HG03097 (cell line): ENCODE measurements at regions not wholly inside any gene's neighbourhood (a gene's known extent, or its start where the extent isn't known, plus 50 kb on each side); places are given as distances from the start of the nearest gene placed in this dataset.
A peak's percentile ranks its signal among the peaks of the same experiment; 100 is the strongest.
"Not testable (repeated sequence)": the region's sequence is repeated elsewhere in the genome, so short reads cannot be mapped to it uniquely, and the experiment has no call there.

Experiments used
- ATAC-seq: cut with Tn5 transposase; IDR thresholded peaks from one replicate; pipeline ENCODE4 v1.9.1; 2021; ENCODE audit not compliant: unreplicated experiment, low FRiP score

DNA sequence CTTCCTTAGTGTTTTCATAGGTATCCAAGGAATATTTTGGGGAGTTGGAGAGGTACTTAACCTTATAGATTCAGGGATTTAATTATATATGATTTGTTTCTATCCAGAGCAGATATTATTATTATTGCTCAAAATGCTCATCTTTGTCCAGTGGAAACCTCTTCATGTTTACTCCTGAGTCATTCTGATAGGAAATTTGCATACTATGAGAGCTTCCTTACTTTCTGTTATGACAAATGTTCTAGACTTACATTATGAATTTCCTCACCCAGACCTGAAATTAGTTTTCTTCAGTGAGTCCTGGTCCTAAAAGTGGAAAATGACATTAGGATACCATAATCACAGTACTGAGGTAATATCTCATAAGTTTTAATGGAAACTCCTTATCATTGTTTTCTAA, 57.5 kb upstream of the PLPPR5 start:
- ATAC-seq: no peak

DNA sequence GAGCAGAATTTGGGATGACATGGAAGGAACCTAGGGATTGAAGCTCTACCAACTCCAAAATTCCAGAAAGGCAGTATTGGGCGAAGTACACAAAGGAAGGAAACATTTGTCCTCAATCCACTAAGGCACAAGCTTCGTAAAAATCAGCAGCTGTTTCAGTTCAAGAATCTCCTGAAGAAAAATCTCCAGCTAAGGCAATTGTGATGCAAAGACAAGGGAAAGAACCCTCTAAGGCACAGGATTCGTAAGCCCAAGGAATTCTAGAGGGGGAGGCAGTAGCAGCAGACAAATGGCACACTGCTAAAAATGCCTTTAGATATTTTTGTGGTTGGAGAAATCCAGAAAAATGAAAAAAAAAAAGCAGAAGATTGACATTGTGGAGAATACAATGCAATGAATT, 64.5 kb upstream of the PLPPR5 start:
- no peak for ATAC-seq

DNA sequence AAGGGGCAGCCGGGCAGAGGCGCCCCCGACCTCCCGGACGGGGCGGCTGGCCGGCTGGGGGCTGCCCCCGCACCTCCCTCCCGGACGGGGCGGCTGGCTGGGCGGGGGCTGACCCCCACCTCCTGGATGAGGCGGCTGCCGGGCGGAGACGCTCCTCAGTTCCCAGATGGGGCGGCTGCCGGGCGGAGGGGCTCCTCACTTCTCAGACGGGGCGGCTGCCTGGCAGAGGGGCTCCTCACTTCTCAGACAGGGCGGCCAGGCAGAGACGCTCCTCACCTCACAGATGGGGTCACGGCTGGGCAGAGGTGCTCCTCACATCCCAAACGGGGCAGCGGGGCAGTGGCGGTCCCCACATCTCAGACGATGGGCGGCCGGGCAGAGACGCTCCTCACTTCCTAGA, 73.9 kb upstream of the PLPPR5 start:
- ATAC-seq: not testable (repeated sequence)

DNA sequence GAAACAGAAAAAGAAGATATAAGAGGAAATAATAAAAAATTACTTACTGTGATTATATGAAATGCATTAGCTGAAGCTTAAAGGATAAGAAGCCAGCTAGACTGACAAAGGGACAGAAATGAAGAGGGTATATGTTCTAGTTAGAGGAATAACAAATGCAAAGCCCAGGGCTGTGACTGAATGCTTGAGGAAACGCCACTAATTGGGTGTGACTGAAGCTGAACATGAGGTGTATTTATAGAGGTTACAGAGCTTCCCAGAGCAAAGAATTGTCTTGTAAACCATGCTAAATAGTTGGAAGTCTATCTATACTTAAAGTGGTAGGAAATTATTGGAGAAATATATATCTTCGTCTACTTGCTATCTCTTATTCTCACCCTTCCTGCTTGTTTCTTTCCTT, 77.7 kb upstream of the PLPPR5 start:
- ATAC-seq: no peak

DNA sequence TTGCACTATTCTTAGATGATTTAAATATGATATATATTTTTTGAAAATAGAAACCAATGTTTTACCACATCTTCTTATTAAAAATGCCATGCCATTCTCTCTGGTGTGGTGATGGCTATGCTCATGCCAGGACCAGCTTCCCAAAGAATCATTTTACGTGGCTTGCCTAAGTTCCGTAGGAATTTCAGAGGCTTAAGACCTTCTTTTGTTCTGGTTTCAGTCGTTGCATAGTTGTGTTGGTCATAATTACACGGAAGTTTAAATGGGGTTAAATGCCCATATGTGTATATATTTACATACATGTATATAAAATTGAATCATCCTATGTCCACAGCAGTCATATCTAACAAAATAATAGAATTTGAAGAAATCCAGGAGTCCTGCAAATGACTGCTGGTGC, 78.7 kb upstream of the PLPPR5 start:
- no peak for ATAC-seq

DNA sequence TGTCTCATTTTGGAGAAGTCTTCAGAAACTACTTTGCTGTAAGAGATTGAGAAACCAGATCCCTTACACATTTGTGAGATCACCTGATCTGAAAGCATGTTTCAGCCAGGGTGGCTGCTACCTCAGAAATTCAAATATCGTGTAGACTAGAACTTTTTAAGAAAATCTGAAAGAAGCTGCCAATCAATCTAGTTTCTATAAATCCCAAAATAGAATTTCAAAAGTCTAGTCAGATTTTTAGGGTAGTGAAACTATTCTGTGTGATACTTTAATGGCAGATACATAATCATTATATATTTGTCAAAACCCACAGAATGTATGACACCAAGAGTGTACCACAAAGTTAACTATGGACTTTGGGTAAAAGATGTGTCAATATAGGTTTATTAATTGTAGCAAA, 79.9 kb upstream of the PLPPR5 start:
- ATAC-seq: peak; percentile 76

DNA sequence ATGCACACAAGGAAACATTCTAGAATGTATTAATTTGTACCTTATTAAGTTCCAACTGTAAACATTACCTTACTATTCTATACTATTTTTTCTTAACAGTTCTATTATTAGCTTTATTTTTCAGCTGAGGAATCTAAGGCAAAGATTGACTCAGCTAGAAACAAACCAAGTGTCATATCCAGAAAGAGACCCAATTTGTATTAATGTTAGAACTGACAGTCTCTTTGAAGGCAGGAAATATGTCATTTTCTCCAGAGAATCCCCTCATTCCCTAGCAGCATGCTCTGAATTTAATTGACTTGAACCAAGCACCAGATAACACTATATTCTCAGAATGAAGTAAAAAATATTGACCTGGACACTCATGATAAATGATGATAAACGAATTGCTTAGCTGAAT, 81.4 kb upstream of the PLPPR5 start:
- no peak for ATAC-seq

DNA sequence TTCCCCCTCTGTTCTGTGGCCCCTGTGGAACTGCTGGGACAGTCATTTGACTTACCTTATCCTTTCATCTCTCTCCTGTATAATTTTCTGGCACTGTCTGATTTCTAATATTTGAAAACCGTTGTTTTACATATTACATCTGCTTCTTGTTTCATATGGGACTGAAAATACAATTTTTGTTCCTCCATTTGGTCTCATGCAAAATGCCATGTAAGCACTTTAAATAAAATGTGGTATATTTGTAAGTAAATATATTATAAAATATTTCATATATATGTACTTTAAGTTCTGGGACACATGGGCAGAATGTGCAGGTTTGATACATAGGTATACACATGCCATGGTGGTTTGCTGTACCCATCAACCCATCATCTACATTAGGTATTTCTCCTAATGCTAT, 93.9 kb upstream of the PLPPR5 start:
- no peak for ATAC-seq

DNA sequence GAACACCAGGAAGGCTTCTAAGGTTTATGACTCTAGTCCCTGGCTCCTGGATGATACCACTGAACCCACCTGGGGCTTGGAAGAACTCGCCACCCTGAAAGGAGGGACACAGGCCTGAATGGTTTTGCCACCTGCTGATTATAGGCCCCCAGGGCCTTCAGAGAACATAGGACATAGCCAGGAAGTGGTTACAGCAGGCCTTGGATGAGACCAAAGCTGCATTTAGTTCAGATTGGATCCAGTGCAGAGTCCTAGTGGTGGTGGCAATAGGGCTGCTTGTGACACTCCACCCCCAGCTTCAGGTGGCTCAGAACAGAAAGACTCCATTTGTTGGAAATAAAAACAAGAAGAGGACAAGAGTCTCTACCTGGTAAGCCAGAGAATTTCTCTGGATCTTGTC, 101.6 kb upstream of the PLPPR5 start:
- no peak for ATAC-seq

DNA sequence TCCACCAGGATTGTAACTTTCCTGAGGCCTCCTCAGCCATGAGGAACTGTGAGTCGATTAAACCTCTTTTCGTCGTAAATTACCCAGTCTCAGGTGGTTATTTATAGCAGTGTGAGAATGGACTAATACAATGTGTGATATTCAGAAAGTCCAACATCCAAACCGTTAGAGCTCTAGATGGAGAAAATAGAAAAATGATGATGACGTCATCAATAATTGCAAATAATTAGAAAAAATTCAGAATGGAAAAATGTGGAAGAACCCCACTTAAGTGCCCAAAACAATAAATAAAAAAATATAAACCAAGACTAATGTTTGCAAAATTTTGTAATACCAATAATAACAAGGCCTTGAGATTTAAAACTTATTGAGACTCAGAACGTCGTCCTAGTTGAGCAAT, 103.0 kb upstream of the PLPPR5 start:
- ATAC-seq: no peak

DNA sequence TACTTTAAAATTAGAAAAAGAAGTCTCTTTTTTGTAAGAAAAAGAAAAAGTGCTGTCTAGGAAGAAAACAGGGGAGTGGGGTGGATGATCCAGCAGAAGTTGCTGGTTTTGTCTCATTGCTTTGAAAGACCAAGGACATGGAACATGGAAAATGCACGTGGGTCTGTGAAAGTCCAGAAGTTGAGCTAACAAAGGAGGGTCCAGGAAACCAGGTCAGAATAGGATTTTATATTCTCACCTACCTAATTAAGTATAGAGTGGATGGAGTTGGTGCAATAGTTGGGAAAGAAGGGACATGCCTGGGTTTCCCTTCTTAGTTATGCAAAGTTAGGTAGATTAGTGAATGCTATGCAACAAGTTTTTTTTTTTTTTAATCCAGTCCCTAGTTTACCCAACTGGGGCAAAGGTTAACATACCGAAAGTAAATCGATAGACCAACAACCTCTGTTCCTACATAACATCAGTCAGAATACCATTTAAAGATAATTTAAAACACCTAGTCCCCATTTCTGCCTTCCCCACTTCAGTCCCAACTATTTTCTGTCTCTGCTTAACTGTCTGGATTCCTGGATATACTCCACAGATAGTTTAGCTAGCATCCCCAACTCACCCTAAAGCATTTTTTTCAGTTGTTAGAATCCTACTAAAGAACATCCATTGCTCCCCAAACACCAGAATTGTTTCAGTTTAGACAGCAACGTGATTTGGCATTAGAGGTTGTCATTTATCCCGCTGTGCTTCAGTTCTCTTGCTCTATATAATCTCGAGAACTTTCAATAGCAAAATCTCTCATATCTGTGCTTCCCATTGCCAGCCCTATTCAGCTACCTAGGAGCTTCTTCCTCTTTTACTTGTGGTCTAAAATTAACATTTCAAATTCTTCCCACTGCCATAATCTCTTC, 105.7 kb upstream of the PLPPR5 start:
- no peak for ATAC-seq

DNA sequence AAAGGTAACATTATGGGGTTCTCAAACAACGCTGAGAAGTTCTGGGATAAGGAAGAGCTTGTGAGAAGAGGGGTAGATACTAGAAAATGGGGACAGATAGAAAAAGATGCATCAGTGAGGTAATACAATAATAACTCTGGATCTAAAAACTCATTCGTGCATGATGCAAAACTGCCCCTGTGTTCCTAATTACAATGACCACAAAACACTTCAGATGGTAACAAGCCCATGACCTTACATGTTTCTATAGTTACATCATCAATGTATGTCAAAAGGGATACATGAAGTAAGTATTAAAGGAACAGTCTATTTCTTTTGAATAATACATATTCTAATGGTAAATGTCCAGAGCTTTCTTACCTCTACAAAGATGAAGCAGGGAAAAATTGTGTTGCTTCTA, 110.6 kb upstream of the PLPPR5 start:
- no peak for ATAC-seq

DNA sequence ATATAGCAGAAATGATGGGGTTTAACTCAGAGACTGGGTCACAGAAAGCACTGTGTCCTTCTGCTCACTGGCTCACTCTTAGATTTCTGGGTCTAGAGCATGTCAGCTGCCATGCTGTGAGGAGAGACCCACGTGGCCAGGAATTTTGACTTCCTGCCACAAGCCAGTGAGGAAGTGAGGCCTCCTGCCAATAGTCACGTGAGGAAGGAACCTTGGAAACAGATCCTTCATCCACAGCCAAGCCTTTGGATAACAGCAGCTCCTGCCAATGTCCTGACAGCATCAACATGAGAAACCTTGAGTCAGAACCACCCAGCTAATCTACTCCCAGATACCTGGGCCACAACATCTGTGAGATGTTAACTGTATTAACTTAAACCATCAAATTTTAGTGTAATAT, 114.5 kb upstream of the PLPPR5 start:
- no peak for ATAC-seq

DNA sequence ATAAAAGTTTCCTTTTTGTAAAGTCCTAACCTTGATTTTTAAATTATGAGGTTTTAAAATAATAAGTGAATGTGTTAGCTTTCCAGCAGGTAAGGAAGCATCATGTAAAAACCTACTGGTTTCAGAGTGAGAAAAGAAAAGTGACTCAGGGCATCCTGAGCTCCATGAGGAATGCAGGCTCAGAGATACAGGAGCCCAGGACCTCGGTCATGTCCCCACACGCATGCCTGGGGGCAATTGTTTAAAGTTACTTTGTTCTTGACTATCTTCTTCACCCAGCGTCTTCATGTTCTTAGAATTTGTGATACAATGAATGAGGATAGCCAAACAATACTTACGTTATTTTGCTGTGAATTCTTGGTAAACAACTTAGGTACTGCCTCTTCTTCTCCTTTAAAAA, 117.4 kb upstream of the PLPPR5 start:
- no peak for ATAC-seq

DNA sequence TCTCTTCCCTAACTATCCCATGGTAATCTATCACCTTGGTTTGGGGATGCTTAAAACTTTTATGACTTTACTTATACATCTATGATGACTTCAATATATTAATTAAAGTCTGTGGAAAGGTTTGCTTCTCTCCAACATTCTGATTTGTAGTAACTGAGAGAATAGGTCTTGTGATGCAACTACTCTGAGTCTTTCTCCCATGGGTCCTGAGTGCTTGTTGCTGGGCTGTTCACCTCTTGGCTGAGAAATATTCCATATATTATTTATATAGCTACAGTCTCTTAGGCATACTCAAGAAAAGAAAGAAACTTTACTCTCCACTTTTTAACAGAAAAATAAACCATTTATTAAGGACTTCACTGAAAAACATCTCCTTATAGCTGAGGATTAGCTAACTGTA, 119.3 kb upstream of the PLPPR5 start:
- no peak for ATAC-seq

DNA sequence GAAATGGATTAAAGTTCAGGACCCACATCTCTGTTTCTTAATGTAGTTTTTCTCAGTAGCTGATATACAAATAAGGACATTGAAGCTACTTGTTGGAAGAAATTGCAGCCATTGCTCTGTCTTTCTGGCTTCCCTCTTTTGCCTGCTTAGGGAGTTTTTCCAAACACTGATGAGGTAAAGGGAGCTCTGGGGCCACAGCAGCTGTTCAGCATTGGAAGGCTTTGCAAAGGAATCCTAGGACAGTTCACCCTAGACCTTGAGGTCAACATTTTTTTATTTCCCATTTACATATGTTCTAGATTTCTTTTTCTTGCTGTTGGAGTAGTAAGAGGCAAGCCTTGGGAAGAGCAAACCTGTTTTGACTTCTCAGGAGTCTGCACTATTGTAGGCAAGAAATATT, 126.9 kb upstream of the PLPPR5 start:
- no peak for ATAC-seq

DNA sequence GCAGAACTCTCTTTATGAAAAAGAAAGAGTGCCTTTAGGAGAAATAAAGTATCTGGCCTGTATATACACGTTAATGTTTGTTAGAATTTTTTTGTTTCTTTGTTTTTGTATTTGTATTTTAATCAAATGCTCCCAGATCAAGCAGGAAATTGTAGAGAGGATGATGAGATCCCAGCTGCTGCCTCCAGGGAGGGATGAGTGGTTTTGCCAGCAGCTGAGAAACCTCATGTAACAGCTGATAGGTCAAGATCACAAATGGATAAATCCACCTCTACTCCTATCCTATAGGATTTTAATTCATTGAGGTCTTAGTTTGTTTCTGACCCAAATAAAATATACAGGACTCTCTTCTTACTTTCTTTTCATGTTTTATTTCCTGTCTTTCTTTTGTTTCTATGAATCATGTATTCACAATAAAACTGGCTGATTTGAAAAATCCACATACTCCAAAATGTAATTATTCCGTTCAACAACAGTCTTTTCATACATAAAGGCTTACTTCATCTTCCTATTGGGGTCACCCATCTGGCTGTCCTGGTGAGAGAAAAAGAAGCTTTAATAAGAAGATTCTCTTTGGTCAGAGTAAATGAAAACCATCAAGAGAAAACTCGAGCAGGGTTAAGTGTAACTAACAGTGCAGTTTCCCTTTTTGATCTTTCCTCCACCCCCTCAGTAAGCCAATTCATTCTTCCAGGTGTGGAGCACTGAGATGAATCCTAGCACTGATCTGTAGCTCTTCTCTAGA, 129.3 kb upstream of the PLPPR5 start:
- no peak for ATAC-seq

DNA sequence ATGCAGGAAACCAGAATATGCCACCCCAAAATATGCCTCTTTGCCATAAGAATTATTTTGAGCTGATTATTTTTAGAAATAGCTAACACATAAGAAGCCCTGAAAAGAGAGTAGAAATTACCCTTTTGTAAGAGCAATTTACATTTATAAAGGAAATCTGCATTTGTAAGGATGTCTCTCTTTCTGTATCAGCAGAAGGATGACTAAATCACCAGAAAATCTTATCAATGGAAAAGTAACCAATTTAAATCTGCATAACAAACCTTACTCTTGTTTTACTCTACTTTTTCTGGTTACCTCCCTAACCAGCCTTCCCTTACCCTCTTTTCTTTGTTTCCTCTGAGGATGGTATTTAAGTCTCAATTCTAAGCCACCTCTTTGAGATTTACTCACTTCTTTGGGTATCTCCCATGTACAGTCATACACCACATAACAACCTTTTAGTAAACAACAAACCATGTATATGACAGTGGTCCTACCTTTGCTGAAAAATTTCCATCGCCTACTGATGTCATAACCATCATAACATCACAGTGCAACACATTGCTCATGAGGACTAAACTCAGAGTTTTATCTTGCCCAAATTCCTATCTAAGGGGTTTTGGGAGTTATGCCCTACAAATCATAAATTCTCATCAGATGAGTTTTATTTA, 126.6 kb upstream of the PLPPR4 start:
- ATAC-seq: no peak

DNA sequence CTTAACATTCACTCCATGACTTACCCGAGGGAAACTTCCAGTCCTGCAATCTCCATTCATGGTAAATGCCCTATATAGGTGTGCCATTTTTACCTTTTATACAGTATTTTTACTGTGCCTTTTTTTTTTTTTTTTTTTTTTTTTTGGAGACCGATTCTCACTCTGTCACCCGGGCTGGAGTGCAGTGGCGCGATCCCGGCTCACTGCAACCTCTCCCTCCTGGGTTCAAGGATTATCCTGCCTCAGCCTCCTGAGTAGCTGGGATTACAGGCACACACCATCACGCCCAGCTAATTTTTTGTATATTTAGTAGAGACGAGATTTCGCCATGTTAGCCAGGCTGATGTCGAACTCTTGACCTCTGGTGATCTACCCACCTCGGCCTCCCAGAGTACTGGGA, 124.4 kb upstream of the PLPPR4 start:
- ATAC-seq: no peak

DNA sequence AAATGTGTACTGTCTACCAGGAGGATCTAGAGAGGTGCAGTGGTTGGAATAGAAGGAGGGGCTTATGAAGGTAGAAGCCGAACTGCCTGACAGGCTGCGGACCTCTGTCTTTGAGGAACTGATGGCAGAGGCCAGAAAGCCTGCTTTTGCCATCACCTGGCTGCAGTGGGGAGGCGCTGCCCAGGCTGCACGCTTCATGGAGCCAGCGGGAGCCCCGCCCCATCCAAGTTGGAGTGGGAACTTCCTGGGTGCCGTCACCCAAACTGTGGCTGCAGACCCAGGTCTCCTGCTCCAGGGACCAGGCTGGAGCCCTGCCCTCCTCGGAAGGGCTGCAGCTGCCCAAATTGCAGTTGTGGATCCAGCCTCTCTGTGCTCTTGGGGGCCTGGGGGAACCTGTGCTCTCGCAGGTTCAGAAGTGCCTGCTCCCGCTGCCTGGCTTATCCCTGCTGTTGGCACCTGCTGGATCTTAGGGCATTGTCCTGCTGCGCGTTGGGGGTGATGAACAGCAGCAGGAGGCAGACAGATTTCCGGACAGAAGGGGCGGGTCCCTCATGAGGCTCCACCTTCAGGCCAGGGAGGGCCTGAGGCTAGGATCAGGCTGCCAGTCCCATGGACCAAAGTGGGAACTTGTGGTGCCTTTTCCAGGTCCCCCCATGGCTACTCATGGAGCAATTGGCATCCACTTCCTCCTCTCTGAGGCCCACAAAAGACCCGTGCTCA, 118.0 kb upstream of the PLPPR4 start:
- no peak for ATAC-seq

DNA sequence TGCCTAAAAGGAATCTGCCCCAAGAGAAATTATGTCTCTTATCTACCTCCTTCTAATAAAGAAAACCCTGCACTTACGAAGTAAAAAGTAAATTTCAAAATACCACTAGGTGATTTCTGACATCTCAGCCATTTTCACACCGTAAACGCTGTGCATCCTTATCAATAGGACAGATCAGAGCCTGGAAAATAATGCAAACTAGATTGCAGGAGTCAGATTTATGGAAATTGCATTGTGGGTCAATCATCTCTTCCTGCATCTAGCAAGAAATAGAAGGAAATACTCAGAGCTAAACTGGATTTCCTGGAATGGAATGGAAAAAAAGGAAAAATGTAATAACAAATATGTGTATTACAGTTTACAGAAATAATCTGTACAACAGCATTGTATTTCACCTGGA, 114.3 kb upstream of the PLPPR4 start:
- no peak for ATAC-seq
